CD14-positive monocyte (primary cell): ENCODE measurements at regions not wholly inside any gene's neighbourhood (a gene's known extent, or its start where the extent isn't known, plus 50 kb on each side); places are given as distances from the start of the nearest gene placed in this dataset.

ENCODE experiments used
- DNase-seq, 3 donors: peaks; one replicate each; pipeline ENCODE4 v3.0.0-alpha.2; 2011 to 2022
- H2AFZ ChIP-seq: 2 replicates; pipeline ENCODE4 v1.6.0; 2012; ENCODE audit warnings: mild to moderate bottlenecking, low read depth, low read length, inconsistent platforms; ENCODE audit not compliant: insufficient read depth, poor library complexity, severe bottlenecking
- H3K27ac ChIP-seq, 2 donors: 1 replicate in 1 of 2; 2 replicates in 1 of 2; pipeline ENCODE4 v1.5.1; 2012 to 2013; ENCODE audit warnings: low read length in 2 of 2, control low read depth in 1 of 2, inconsistent platforms in 1 of 2, low read depth in 1 of 2, mild to moderate bottlenecking in 1 of 2
- H3K27me3 ChIP-seq, 2 donors: one replicate each; pipeline versions ENCODE4 v1.6.0 to v1.6.1; 2011 to 2013; ENCODE audit warnings: low read length in 2 of 2; ENCODE audit not compliant: control insufficient read depth in 2 of 2, insufficient read depth in 2 of 2
- H3K36me3 ChIP-seq, 2 donors: replicated peaks in 1 of 2; 1 replicate in 1 of 2; 2 replicates in 1 of 2; pipeline versions ENCODE4 v1.5.1 to v1.6.1; 2012 to 2013; ENCODE audit warnings: low read length in 2 of 2, control low read depth in 1 of 2, inconsistent platforms in 1 of 2, mild to moderate bottlenecking in 1 of 2; ENCODE audit not compliant: insufficient read depth in 2 of 2, control insufficient read depth in 1 of 2
- H3K4me1 ChIP-seq, 2 donors: 1 replicate in 1 of 2; 2 replicates in 1 of 2; pipeline versions ENCODE4 v1.5.1 to v1.6.1; 2012 to 2013; ENCODE audit warnings: low read length in 2 of 2, control low read depth in 1 of 2, inconsistent platforms in 1 of 2, mild to moderate bottlenecking in 1 of 2, moderate library complexity in 1 of 2; ENCODE audit not compliant: insufficient read depth in 2 of 2, control insufficient read depth in 1 of 2
- H3K4me2 ChIP-seq: replicated peaks from 2 replicates; pipeline ENCODE3; 2012; ENCODE audit warnings: low read length, moderate library complexity, mild to moderate bottlenecking; ENCODE audit not compliant: poor library complexity, severe bottlenecking; ENCODE audit errors: extremely low read depth
- H3K4me3 ChIP-seq, 3 experiments: fragments of 200-600 bp in 1 of 3; sonication (generic) in 1 of 3; replicated peaks in 1 of 3; 1 replicate in 2 of 3; 2 replicates in 1 of 3; pipeline ENCODE4 v1.5.1; 2011 to 2013; ENCODE audit warnings: low read length in 3 of 3, mild to moderate bottlenecking in 3 of 3, control low read depth in 2 of 3, low read depth in 2 of 3, inconsistent platforms in 1 of 3, moderate library complexity in 1 of 3
- H3K79me2 ChIP-seq: 2 replicates; pipeline ENCODE4 v1.6.0; 2012; ENCODE audit warnings: mild to moderate bottlenecking, control low read depth, inconsistent platforms, low read length, moderate library complexity; ENCODE audit not compliant: insufficient read depth
- H3K9ac ChIP-seq: 2 replicates; pipeline ENCODE4 v1.6.0; 2017; ENCODE audit warnings: low read length, mild to moderate bottlenecking; ENCODE audit not compliant: insufficient read depth, poor library complexity, severe bottlenecking
- H3K9me3 ChIP-seq, 2 donors: replicated peaks in 1 of 2; 1 replicate in 1 of 2; 2 replicates in 1 of 2; pipeline versions ENCODE4 v1.5.1 to v1.6.1; 2012 to 2013; ENCODE audit warnings: low read length in 2 of 2, control low read depth in 1 of 2; ENCODE audit not compliant: control insufficient read depth in 1 of 2, insufficient read depth in 1 of 2
- H4K20me1 ChIP-seq: 2 replicates; pipeline ENCODE4 v1.6.0; 2012; ENCODE audit warnings: mild to moderate bottlenecking, low read length, control low read depth, moderate library complexity; ENCODE audit not compliant: insufficient read depth
- H3K27ac Mint-ChIP-seq, 7 donors: one replicate each; pipeline ENCODE4 v1.8.0; 2020; ENCODE audit warnings: mild to moderate bottlenecking in 7 of 7, mixed read lengths in 7 of 7, moderate library complexity in 6 of 7, inconsistent platforms in 2 of 7
- H3K27me3 Mint-ChIP-seq, 3 donors: one replicate each; pipeline ENCODE4 v1.8.0; 2021 to 2022; ENCODE audit warnings: low read depth in 3 of 3, mild to moderate bottlenecking in 3 of 3, mixed read lengths in 3 of 3, moderate library complexity in 3 of 3, inconsistent platforms in 1 of 3
- H3K36me3 Mint-ChIP-seq, 2 donors: one replicate each; pipeline ENCODE4 v1.8.0; 2020; ENCODE audit warnings: mixed read lengths in 2 of 2, inconsistent platforms in 1 of 2, mild to moderate bottlenecking in 1 of 2
- H3K4me1 Mint-ChIP-seq: one replicate; pipeline ENCODE4 v1.8.0; 2020; ENCODE audit warnings: mild to moderate bottlenecking, mixed read lengths
- H3K4me3 Mint-ChIP-seq, 2 donors: one replicate each; pipeline ENCODE4 v1.8.0; 2020; ENCODE audit warnings: mild to moderate bottlenecking in 2 of 2, mixed read lengths in 2 of 2, moderate library complexity in 1 of 2
- H3K9me3 Mint-ChIP-seq, 7 donors: one replicate each; pipeline ENCODE4 v1.8.0; 2020 to 2022; ENCODE audit warnings: mixed read lengths in 7 of 7, mild to moderate bottlenecking in 6 of 7, moderate library complexity in 6 of 7, inconsistent platforms in 2 of 7
- CTCF ChIP-seq: fragments of 200-600 bp; IDR thresholded peaks from one replicate; pipeline ENCODE4 v1.8.0; 2022; ENCODE audit warnings: antibody characterized with exemption, mild to moderate bottlenecking
- WGBS: methylation state at CpG from one replicate; pipeline ENCODE4 v1.1.5; 2013; ENCODE audit warnings: missing lambda C conversion rate; ENCODE audit not compliant: insufficient coverage; 5-methylcytosine and 5-hydroxymethylcytosine counted together
- intact Hi-C, 2 donors: fragments of 100-400 bp; cut with micrococcal nuclease; formaldehyde crosslinking; loops; one replicate each; pipeline versions ENCODE4 v1.15.0 to v1.15.1; 2023

- WGBS = 95% methylated on average over 6 of the region's 6 CpGs
- Mint-ChIP-seq H3K27ac (no peak overlapping the region), H3K4me3 (no peak overlapping the region), H3K27me3 (peaks cover 0 to 2% (median 2%) of the 10 kb centered on the region in 3 donors), H3K9me3 (peaks cover 4 to 49% (median 17%) of the 10 kb centered on the region in 7 donors), H3K4me1 (no peaks in the 10 kb centered on the region), H3K36me3 (no peaks in the 10 kb centered on the region)
- Histone ChIP-seq H2AFZ (no peak overlapping the region), H3K36me3 (no peaks in the 10 kb centered on the region), H3K27ac (no peak overlapping the region), H3K79me2 (no peaks in the 10 kb centered on the region), H4K20me1 (no peaks in the 10 kb centered on the region), H3K4me1 (no peaks in the 10 kb centered on the region), H3K4me2 (no peak overlapping the region), H3K27me3 (no peaks in the 10 kb centered on the region), H3K9ac (no peak overlapping the region), H3K4me3 (no peak overlapping the region), H3K9me3 (peaks cover 35 to 36% of the 10 kb centered on the region in 2 donors)
- TF ChIP-seq CTCF = no peak
- intact Hi-C loops = no loop called here
- DNase-seq = no peak
Measured at GRCh38 chr22:47633111-47633510, 870.7 kb downstream of the TBC1D22A start.

- intact Hi-C loops = no loop called here
- TF ChIP-seq CTCF = no peak
- no peak for DNase-seq
- Histone ChIP-seq H3K4me3 (no peak overlapping the region), H3K27ac (no peak overlapping the region), H3K4me2 (no peak overlapping the region), H3K9me3 (peaks cover 35 to 36% of the 10 kb centered on the region in 2 donors), H2AFZ (no peak overlapping the region), H3K9ac (no peak overlapping the region), H3K36me3 (no peaks in the 10 kb centered on the region), H3K27me3 (no peaks in the 10 kb centered on the region), H3K4me1 (no peaks in the 10 kb centered on the region), H3K79me2 (no peaks in the 10 kb centered on the region), H4K20me1 (no peaks in the 10 kb centered on the region)
- Mint-ChIP-seq H3K4me3 (no peak overlapping the region), H3K9me3 (peaks cover 4 to 46% (median 16%) of the 10 kb centered on the region in 7 donors), H3K27ac (no peak overlapping the region), H3K27me3 (peaks cover 0 to 2% (median 2%) of the 10 kb centered on the region in 3 donors), H3K36me3 (no peaks in the 10 kb centered on the region), H3K4me1 (no peaks in the 10 kb centered on the region)
- 17% methylated on average over 10 of the region's 10 CpGs for WGBS
Measured at GRCh38 chr22:47632701-47633100, 870.3 kb downstream of the TBC1D22A start.
